AG09319 (cell line): ENCODE measurements at regions not wholly inside any gene's neighbourhood (a gene's known extent, or its start where the extent isn't known, plus 50 kb on each side); places are given as distances from the start of the nearest gene placed in this dataset.

ENCODE experiments used
- DNase-seq: peaks from one replicate; pipeline ENCODE4 v3.0.0-alpha.2; 2010; ENCODE audit warnings: low read depth; ENCODE audit errors: extremely low read depth
- CTCF ChIP-seq: IDR thresholded peaks from 2 replicates; pipeline ENCODE4 v1.5.1; 2011; ENCODE audit warnings: low read depth, mild to moderate bottlenecking, inconsistent platforms, low read length, moderate library complexity

GRCh38 chr12:111173836-111174235, 195.1 kb downstream of the PHETA1 start:
- DNase-seq = no peak
- TF ChIP-seq CTCF = no peak

GRCh38 chr12:111173391-111173790, 195.5 kb downstream of the PHETA1 start:
- no peak for TF ChIP-seq CTCF
- DNase-seq = no peak

- DNase-seq = no peak
- TF ChIP-seq CTCF = no peak
Observed at GRCh38 chr12:111172786-111173185, 196.1 kb downstream of the PHETA1 start.

GRCh38 chr12:111171832-111172231, 197.1 kb downstream of the PHETA1 start:
- no peak for DNase-seq
- TF ChIP-seq CTCF = no peak

- no peak for DNase-seq
Observed at GRCh38 chr12:111171345-111171744, 197.6 kb downstream of the PHETA1 start.

GRCh38 chr12:111170543-111170942, 198.4 kb downstream of the PHETA1 start:
- DNase-seq = no peak
- no peak for TF ChIP-seq CTCF

More at GRCh38 chr12:111171345-111171744, 197.6 kb downstream of the PHETA1 start:
- no peak for TF ChIP-seq CTCF

- DNase-seq = no peak
- no peak for TF ChIP-seq CTCF
Observed at GRCh38 chr12:111169456-111169855, 199.4 kb downstream of the PHETA1 start.
